HL-60 (cell line): ENCODE measurements at regions not wholly inside any gene's neighbourhood (a gene's known extent, or its start where the extent isn't known, plus 50 kb on each side); places are given as distances from the start of the nearest gene placed in this dataset.

Experiments used
- DNase-seq, 2 experiments: peaks; one replicate each; pipeline ENCODE4 v3.0.0-alpha.2; 2010 to 2020; ENCODE audit warnings: low read depth in 1 of 2, low spot score in 1 of 2
- H3K27ac ChIP-seq: fragments of 250-450 bp; sonication (Bioruptor Pico); replicated peaks from 2 replicates; pipeline ENCODE4 v1.5.1; 2020; ENCODE audit warnings: mild to moderate bottlenecking, moderate library complexity
- H3K27me3 ChIP-seq: fragments of 250-450 bp; sonication (Bioruptor Pico); 2 replicates; pipeline ENCODE4 v1.5.1; 2021; ENCODE audit warnings: mild to moderate bottlenecking, moderate library complexity; ENCODE audit not compliant: insufficient read depth, poor library complexity, severe bottlenecking
- H3K4me3 ChIP-seq: replicated peaks from 2 replicates; pipeline ENCODE4 v1.5.1; 2011; ENCODE audit warnings: mild to moderate bottlenecking, control low read depth, low read length; ENCODE audit not compliant: insufficient read depth
- GABPA ChIP-seq: IDR thresholded peaks from 2 replicates; pipeline ENCODE4 v1.6.1; 2012; ENCODE audit warnings: low read depth
- POLR2AphosphoS5 ChIP-seq: IDR thresholded peaks from 2 replicates; pipeline ENCODE4 v1.6.1; 2012; ENCODE audit warnings: low read depth
- REST ChIP-seq: IDR thresholded peaks from 2 replicates; pipeline ENCODE4 v1.6.1; 2012; ENCODE audit warnings: low read depth; ENCODE audit not compliant: insufficient replicate concordance
- SPI1 ChIP-seq: IDR thresholded peaks from 2 replicates; pipeline ENCODE4 v1.6.1; 2012; ENCODE audit warnings: low read depth, mild to moderate bottlenecking, borderline replicate concordance
- TF ChIP-seq, protein P1 (sequence below): IDR thresholded peaks from one replicate; pipeline ENCODE4 v1.5.1; 2011; ENCODE audit warnings: low read length, control low read depth, inconsistent platforms; ENCODE audit not compliant: insufficient read depth

- Histone ChIP-seq H3K27ac (no peak overlapping the region), H3K27me3 (no peaks in the 10 kb centered on the region), H3K4me3 (no peak overlapping the region)
- DNase-seq = no peak
- TF ChIP-seq POLR2AphosphoS5 = no peak
- no peak for TF ChIP-seq SPI1
- TF ChIP-seq REST = no peak
- TF ChIP-seq, protein P1, sequence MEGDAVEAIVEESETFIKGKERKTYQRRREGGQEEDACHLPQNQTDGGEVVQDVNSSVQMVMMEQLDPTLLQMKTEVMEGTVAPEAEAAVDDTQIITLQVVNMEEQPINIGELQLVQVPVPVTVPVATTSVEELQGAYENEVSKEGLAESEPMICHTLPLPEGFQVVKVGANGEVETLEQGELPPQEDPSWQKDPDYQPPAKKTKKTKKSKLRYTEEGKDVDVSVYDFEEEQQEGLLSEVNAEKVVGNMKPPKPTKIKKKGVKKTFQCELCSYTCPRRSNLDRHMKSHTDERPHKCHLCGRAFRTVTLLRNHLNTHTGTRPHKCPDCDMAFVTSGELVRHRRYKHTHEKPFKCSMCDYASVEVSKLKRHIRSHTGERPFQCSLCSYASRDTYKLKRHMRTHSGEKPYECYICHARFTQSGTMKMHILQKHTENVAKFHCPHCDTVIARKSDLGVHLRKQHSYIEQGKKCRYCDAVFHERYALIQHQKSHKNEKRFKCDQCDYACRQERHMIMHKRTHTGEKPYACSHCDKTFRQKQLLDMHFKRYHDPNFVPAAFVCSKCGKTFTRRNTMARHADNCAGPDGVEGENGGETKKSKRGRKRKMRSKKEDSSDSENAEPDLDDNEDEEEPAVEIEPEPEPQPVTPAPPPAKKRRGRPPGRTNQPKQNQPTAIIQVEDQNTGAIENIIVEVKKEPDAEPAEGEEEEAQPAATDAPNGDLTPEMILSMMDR = no peak
- TF ChIP-seq GABPA = no peak
These were observed 88.1 kb upstream of the ADAMTSL1 start for GRCh38 chr9:18385696-18386490.

- H3K27me3 ChIP-seq = no peaks in the 10 kb centered on the region
- H3K4me3 ChIP-seq = no peak overlapping the region
These were observed 83.6 kb upstream of the ADAMTSL1 start for GRCh38 chr9:18390393-18390792.

More at GRCh38 chr9:18390393-18390792, 83.6 kb upstream of the ADAMTSL1 start:
- H3K27ac ChIP-seq = no peak overlapping the region
- no peak for DNase-seq
- TF ChIP-seq POLR2AphosphoS5 = no peak
- TF ChIP-seq, protein P1 = no peak
- TF ChIP-seq GABPA = no peak
- TF ChIP-seq REST = no peak
- no peak for TF ChIP-seq SPI1
